GM12878 (cell line): ENCODE measurements at regions not wholly inside any gene's neighbourhood (a gene's known extent, or its start where the extent isn't known, plus 50 kb on each side); places are given as distances from the start of the nearest gene placed in this dataset.
A peak's percentile ranks its signal among the peaks of the same experiment; 100 is the strongest.

ENCODE experiments used
- ATAC-seq: fragments of 200-7000 bp; cut with Tn5 transposase; 3 replicates; pipeline ENCODE4 v1.9.1; 2020; ENCODE audit warnings: mild to moderate bottlenecking, moderate library complexity
- BruUV-seq: library from RNA; stranded (reverse); fragments of 400-500 nt; replicated peaks from 2 replicates; lab custom pipeline; 2021; lab: Mats Ljungman, UMichigan
- CTCF ChIA-PET: fragments of 300-600 bp; sonication (Branson Sonifier 250); formaldehyde crosslinking; extraction: SDS; loops from one replicate; lab custom pipeline; 2021; ENCODE audit warnings: inconsistent platforms; lab: Yijun Ruan, JAX
- POLR2A ChIA-PET: fragments of 350-600 bp; formaldehyde crosslinking; extraction: SDS; loops from one replicate; lab custom pipeline; 2021; ENCODE audit warnings: inconsistent platforms; lab: Charles Lee
- RAD21 ChIA-PET: fragments of 300-600 bp; sonication (Branson Sonifier 250); formaldehyde crosslinking; loops from one replicate; lab custom pipeline; 2023; ENCODE audit warnings: antibody characterized with exemption; ENCODE audit not compliant: unreplicated experiment; lab: Charles Lee
- SMC1A ChIA-PET: fragments of 300-600 bp; sonication (Branson Sonifier 250); formaldehyde crosslinking; loops from one replicate; lab custom pipeline; 2023; ENCODE audit not compliant: unreplicated experiment, uncharacterized antibody; lab: Charles Lee
- DNase-seq: peaks from one replicate; pipeline ENCODE4 v3.0.0-alpha.2; 2011; ENCODE audit warnings: low read depth, low spot score
- FAIRE-seq: peaks from 3 replicates; lab custom pipeline; 2011; peaks lifted over from hg19 to GRCh38; lab: Jason Lieb, UNC
- H2AFZ ChIP-seq: 2 replicates; pipeline ENCODE4 v1.6.0; 2011; ENCODE audit warnings: low read depth, low read length, control low read depth; ENCODE audit not compliant: control insufficient read depth
- H3K27ac ChIP-seq: 2 replicates; pipeline ENCODE4 v1.5.1; 2011; ENCODE audit warnings: control low read depth; ENCODE audit not compliant: control insufficient read depth, insufficient read depth
- H3K27me3 ChIP-seq, 2 experiments: replicated peaks in 1 of 2; 2 replicates each; pipeline versions ENCODE4 v1.6.0 to v1.6.1; 2011; ENCODE audit warnings: low read length in 1 of 2; ENCODE audit not compliant: control insufficient read depth in 2 of 2, insufficient read depth in 2 of 2
- H3K36me3 ChIP-seq, 2 experiments: 2 replicates each; pipeline ENCODE4 v1.5.1; 2011; ENCODE audit warnings: low read length in 1 of 2; ENCODE audit not compliant: control insufficient read depth in 2 of 2, insufficient read depth in 2 of 2
- H3K4me1 ChIP-seq: 2 replicates; pipeline ENCODE4 v1.6.1; 2011; ENCODE audit warnings: mild to moderate bottlenecking, low read length, moderate library complexity, mixed read lengths; ENCODE audit not compliant: control insufficient read depth, insufficient read depth
- H3K4me2 ChIP-seq: 2 replicates; pipeline ENCODE4 v1.6.0; 2011; ENCODE audit warnings: control low read depth; ENCODE audit not compliant: control insufficient read depth, insufficient read depth
- H3K4me3 ChIP-seq: fragments of 200-600 bp; sonication (generic); 2 replicates; pipeline ENCODE4 v1.5.1; 2016
- H3K79me2 ChIP-seq: 2 replicates; pipeline ENCODE4 v1.6.0; 2011; ENCODE audit warnings: low read length; ENCODE audit not compliant: control insufficient read depth, insufficient read depth
- H3K9ac ChIP-seq: 2 replicates; pipeline ENCODE4 v1.8.0; 2011; ENCODE audit warnings: low read length, control low read depth, mixed read lengths; ENCODE audit not compliant: control insufficient read depth, insufficient read depth
- H3K9me3 ChIP-seq: replicated peaks from 3 replicates; pipeline ENCODE4 v1.5.1; 2011; ENCODE audit warnings: mild to moderate bottlenecking, low read length; ENCODE audit not compliant: control insufficient read depth, insufficient read depth
- H4K20me1 ChIP-seq: 2 replicates; pipeline ENCODE4 v1.6.0; 2011; ENCODE audit not compliant: control insufficient read depth, insufficient read depth
- ATF7 ChIP-seq: fragments of 450-650 bp; IDR thresholded peaks from 2 replicates; pipeline ENCODE4 v1.6.1; 2016; ENCODE audit warnings: low read depth, mild to moderate bottlenecking
- BHLHE40 ChIP-seq, 2 experiments: fragments of 450-650 bp in 1 of 2; IDR thresholded peaks; 2 replicates each; pipeline ENCODE4 v1.6.1; 2011 to 2017; ENCODE audit warnings: low read depth in 2 of 2, borderline replicate concordance in 1 of 2, improper control_type of control experiment in 1 of 2, low read length in 1 of 2, mild to moderate bottlenecking in 1 of 2
- DPF2 ChIP-seq: fragments of 450-650 bp; IDR thresholded peaks from 2 replicates; pipeline ENCODE4 v1.6.1; 2017; ENCODE audit warnings: mild to moderate bottlenecking
- EED ChIP-seq: sonication (generic); IDR thresholded peaks from 2 replicates; pipeline ENCODE4 v1.6.1; 2016; ENCODE audit warnings: antibody characterized with exemption, low read depth
- ESRRA ChIP-seq: IDR thresholded peaks from 2 replicates; pipeline ENCODE4 v1.6.1; 2012; ENCODE audit warnings: mild to moderate bottlenecking, low read length, improper control_type of control experiment
- ETV6 ChIP-seq, 2 experiments: fragments of 450-650 bp in 1 of 2; IDR thresholded peaks in 1 of 2; conservative IDR thresholded peaks in 1 of 2; 2 replicates each; pipeline ENCODE4 v1.6.1; 2014; ENCODE audit warnings: antibody characterized with exemption in 1 of 2, borderline replicate concordance in 1 of 2, low read depth in 1 of 2, mild to moderate bottlenecking in 1 of 2, moderate library complexity in 1 of 2
- IKZF1 ChIP-seq: fragments of 450-650 bp; conservative IDR thresholded peaks from 2 replicates; pipeline ENCODE4 v1.6.1; 2017; ENCODE audit warnings: antibody characterized with exemption, mild to moderate bottlenecking
- IKZF2 ChIP-seq, 2 experiments: fragments of 450-650 bp; IDR thresholded peaks; 2 replicates each; pipeline ENCODE4 v1.6.1; 2017; ENCODE audit warnings: mild to moderate bottlenecking in 2 of 2, moderate library complexity in 2 of 2
- MYB ChIP-seq: fragments of 150-350 bp; IDR thresholded peaks from 2 replicates; pipeline ENCODE4 v1.6.1; 2014; ENCODE audit warnings: mild to moderate bottlenecking, low read depth, low read length, borderline replicate concordance
- NR2C2 ChIP-seq: IDR thresholded peaks from 2 replicates; pipeline ENCODE4 v1.6.1; 2011; ENCODE audit warnings: borderline replicate concordance, low read depth; ENCODE audit not compliant: control insufficient read depth, insufficient read length
- NR2F1 ChIP-seq: fragments of 450-650 bp; conservative IDR thresholded peaks from 2 replicates; pipeline ENCODE4 v1.6.1; 2017; ENCODE audit warnings: mild to moderate bottlenecking
- RAD51 ChIP-seq: fragments of 450-650 bp; IDR thresholded peaks from 2 replicates; pipeline ENCODE4 v1.6.1; 2016; ENCODE audit warnings: moderate library complexity, mild to moderate bottlenecking, inconsistent platforms
- SMARCA5 ChIP-seq: fragments of 450-650 bp; IDR thresholded peaks from 2 replicates; pipeline ENCODE4 v1.6.1; 2017; ENCODE audit warnings: mild to moderate bottlenecking
- SPI1 ChIP-seq: IDR thresholded peaks from 2 replicates; pipeline ENCODE4 v1.6.1; 2011; ENCODE audit warnings: low read depth, mild to moderate bottlenecking, low read length, moderate library complexity, borderline replicate concordance; ENCODE audit not compliant: insufficient read depth
- SUPT20H ChIP-seq: IDR thresholded peaks from 2 replicates; pipeline ENCODE4 v1.6.1; 2011; ENCODE audit warnings: low read depth, mild to moderate bottlenecking, low read length, moderate library complexity, borderline replicate concordance; ENCODE audit not compliant: control insufficient read depth
- SUZ12 ChIP-seq: fragments of 200-600 bp; sonication (generic); IDR thresholded peaks from one replicate; pipeline ENCODE4 v1.6.1; 2018; ENCODE audit warnings: antibody characterized with exemption, mild to moderate bottlenecking; ENCODE audit not compliant: unreplicated experiment
- WGBS: methylation state at CpG from one replicate; pipeline ENCODE4 v1.1.6; 2016; ENCODE audit warnings: low lambda C conversion rate; ENCODE audit not compliant: insufficient replicate concordance, insufficient coverage; ENCODE audit errors: missing lambda C conversion rate; 5-methylcytosine and 5-hydroxymethylcytosine counted together
- in situ Hi-C: fragments of 300-500 bp; cut with MboI; formaldehyde crosslinking; loops from 9 replicates; pipeline ENCODE4 v1.14.3; 2018; ENCODE audit warnings: mixed read lengths
- intact Hi-C: fragments of 100-400 bp; cut with micrococcal nuclease; formaldehyde crosslinking; loops from one replicate; pipeline ENCODE4 v1.14.2; 2022; ENCODE audit not compliant: unreplicated experiment
- TF ChIP-seq, protein P1 (sequence below): IDR thresholded peaks from 2 replicates; pipeline ENCODE4 v1.6.1; 2012; ENCODE audit warnings: low read depth, low read length, improper control_type of control experiment
- TF ChIP-seq, protein P2 (sequence below): fragments of 450-650 bp; IDR thresholded peaks from 2 replicates; pipeline ENCODE4 v1.6.1; 2017; ENCODE audit warnings: low read depth, mild to moderate bottlenecking, moderate library complexity

DNA sequence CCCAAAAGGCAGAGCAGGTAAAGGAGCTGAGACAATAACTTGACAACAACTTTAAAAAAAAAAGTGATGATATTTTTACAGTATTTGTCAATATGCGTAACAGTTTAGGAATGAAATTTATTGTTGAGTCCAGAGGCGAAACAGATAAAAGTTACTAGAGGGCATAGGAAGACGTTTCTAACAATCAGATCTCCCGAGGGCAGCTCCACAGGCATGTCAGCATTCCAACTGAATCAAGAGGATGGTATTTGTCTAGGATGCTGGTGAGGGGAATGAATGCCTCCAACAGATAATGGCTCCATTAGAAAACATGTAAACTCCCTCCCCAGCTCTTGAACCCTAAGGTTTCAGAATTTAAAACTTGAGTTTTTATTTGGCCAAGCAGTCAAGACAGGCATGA is 733.9 kb upstream of the SORCS1 start (continued):
- no peak for TF ChIP-seq SUPT20H
- TF ChIP-seq RAD51 = no peak
- TF ChIP-seq, protein P1, sequence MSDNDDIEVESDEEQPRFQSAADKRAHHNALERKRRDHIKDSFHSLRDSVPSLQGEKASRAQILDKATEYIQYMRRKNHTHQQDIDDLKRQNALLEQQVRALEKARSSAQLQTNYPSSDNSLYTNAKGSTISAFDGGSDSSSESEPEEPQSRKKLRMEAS = no peak
- TF ChIP-seq SUZ12 = no peak
- no peak for TF ChIP-seq ESRRA

DNA sequence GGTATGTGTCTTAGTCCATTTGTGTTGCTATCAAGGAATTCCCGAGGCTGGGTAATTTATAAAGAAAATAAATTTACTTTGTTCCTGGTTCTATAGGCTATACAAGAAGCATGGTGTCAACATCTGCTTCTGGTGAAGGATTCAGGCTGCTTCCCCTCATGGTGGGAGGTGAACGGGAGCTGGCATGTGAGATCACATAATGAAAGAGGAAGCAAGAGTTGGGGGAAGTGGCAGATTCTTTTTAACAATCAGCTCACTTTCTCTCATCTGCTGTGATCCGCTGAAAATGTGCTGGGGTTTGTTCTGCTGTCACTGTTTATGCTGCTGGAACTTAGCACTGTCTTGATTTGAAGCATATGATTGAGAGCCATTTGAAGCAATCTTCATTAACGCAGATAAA is 730.0 kb upstream of the SORCS1 start:
- BruUV-seq = no TSS peak
- no peaks in the 10 kb centered on the region for H3K27me3 ChIP-seq
- POLR2A ChIA-PET = no interaction called here
- H3K9ac ChIP-seq = no peak overlapping the region
- intact Hi-C loops = no loop called here
- H3K4me2 ChIP-seq = no peak overlapping the region
- no peaks in the 10 kb centered on the region for H4K20me1 ChIP-seq
- peak; percentile 97 for ATAC-seq
- CTCF ChIA-PET = interaction anchor here (0.6 to 2.4 kb wide), 2 partner anchors 19 to 485 kb away, joined by 3 to 10 read pairs; no protein-coding TSS in a partner anchor
- no peak overlapping the region for H3K4me3 ChIP-seq
- WGBS = 23% methylated on average over 4 of the region's 4 CpGs
- in situ Hi-C loops = no loop called here
- no peaks in the 10 kb centered on the region for H3K9me3 ChIP-seq
- H3K36me3 ChIP-seq = no peaks in the 10 kb centered on the region
- RAD21 ChIA-PET = interaction anchor here (1.1 kb wide), 1 partner anchor 19 kb away, joined by 4 read pairs; no protein-coding TSS in a partner anchor
- H3K4me1 ChIP-seq = no peaks in the 10 kb centered on the region
- TF ChIP-seq, protein P2, sequence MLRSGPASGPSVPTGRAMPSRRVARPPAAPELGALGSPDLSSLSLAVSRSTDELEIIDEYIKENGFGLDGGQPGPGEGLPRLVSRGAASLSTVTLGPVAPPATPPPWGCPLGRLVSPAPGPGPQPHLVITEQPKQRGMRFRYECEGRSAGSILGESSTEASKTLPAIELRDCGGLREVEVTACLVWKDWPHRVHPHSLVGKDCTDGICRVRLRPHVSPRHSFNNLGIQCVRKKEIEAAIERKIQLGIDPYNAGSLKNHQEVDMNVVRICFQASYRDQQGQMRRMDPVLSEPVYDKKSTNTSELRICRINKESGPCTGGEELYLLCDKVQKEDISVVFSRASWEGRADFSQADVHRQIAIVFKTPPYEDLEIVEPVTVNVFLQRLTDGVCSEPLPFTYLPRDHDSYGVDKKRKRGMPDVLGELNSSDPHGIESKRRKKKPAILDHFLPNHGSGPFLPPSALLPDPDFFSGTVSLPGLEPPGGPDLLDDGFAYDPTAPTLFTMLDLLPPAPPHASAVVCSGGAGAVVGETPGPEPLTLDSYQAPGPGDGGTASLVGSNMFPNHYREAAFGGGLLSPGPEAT = 0 out of 2 replicates have a peak, but pooled peaks have one; percentile 11
- TF ChIP-seq SPI1 = peak; percentile 40; the same call in 1 of the 2 replicates
- TF ChIP-seq BHLHE40 (IDR thresholded peaks at IDR 0.05; ENCODE audit: borderline replicate concordance in 1 of 2, low read depth in 2 of 2, low read length in 1 of 2) = peak in 1 of 2 experiments; percentile 57; a peak in 1 of 4 replicates
- TF ChIP-seq ETV6 (conservative IDR thresholded peaks at IDR 0.05 in 1 of 2, IDR thresholded peaks at IDR 0.05 in 1 of 2; ENCODE audit: borderline replicate concordance in 1 of 2, low read depth in 1 of 2) = peak in 1 of 2 experiments; percentile 47; a peak in 1 of 4 replicates
- TF ChIP-seq NR2F1 = 0 out of 2 replicates have a peak, but pooled peaks have one; percentile 23
- peak; percentile 36 to 45; a peak in 2 of 4 replicates for TF ChIP-seq IKZF2 (IDR thresholded peaks at IDR 0.05)
- TF ChIP-seq SMARCA5 = 0 out of 2 replicates have a peak, but pooled peaks have one; percentile 30
- no peak for TF ChIP-seq MYB
- TF ChIP-seq NR2C2 = no peak
- peak; percentile 41; the same call in 1 of the 2 replicates for TF ChIP-seq DPF2
- no peak for TF ChIP-seq EED
- TF ChIP-seq IKZF1 = peak; percentile 45; the same call in 1 of the 2 replicates
- TF ChIP-seq ATF7 = 0 out of 2 replicates have a peak, but pooled peaks have one; percentile 17
- SMC1A ChIA-PET = interaction anchor here (0.7 to 4.1 kb wide), 11 partner anchors 9 to 484 kb away, joined by 3 to 20 read pairs (median 4); no protein-coding TSS in a partner anchor
- no peaks in the 10 kb centered on the region for H3K79me2 ChIP-seq
- peak; percentile 93 for FAIRE-seq
- no peak for DNase-seq
- no peak overlapping the region for H2AFZ ChIP-seq
- H3K27ac ChIP-seq = no peak overlapping the region
